SK-N-SH (cell line): ENCODE measurements at regions not wholly inside any gene's neighbourhood (a gene's known extent, or its start where the extent isn't known, plus 50 kb on each side); places are given as distances from the start of the nearest gene placed in this dataset.

Experiments used
- CTCF ChIA-PET: fragments of 300-600, 350-600 bp; formaldehyde crosslinking; extraction: SDS; loops from one replicate; lab custom pipeline; 2021; lab: Yijun Ruan, JAX
- POLR2A ChIA-PET: fragments of 350-600 bp; sonication (Branson Sonifier 250); formaldehyde crosslinking; extraction: SDS; loops from one replicate; lab custom pipeline; 2020; ENCODE audit warnings: antibody characterized with exemption, inconsistent platforms; lab: Yijun Ruan, JAX
- DNase-seq: peaks from one replicate; pipeline ENCODE4 v3.0.0; 2012
- H2AFZ ChIP-seq: fragments of 200-600 bp; sonication (generic); 2 replicates; pipeline ENCODE4 v1.8.1; 2016; ENCODE audit warnings: antibody characterized with exemption, mild to moderate bottlenecking, low read depth
- H3F3A ChIP-seq: fragments of 200-600 bp; sonication (generic); replicated peaks from 2 replicates; pipeline ENCODE3; 2016; ENCODE audit warnings: antibody characterized with exemption, mild to moderate bottlenecking; ENCODE audit not compliant: insufficient read depth
- H3K27ac ChIP-seq, 2 experiments: fragments of 200-500 bp in 1 of 2; fragments of 200-600 bp in 1 of 2; sonication (Bioruptor generic) in 1 of 2; sonication (generic), shearing (Covaris generic) in 1 of 2; 2 replicates each; pipeline versions ENCODE4 v1.5.1 to v1.6.1; 2014 to 2016; ENCODE audit warnings: low read depth in 2 of 2, inconsistent platforms in 1 of 2, low read length in 1 of 2, mild to moderate bottlenecking in 1 of 2, mixed read lengths in 1 of 2
- H3K27me3 ChIP-seq: fragments of 200-600 bp; sonication (generic), shearing (Covaris generic); 2 replicates; pipeline ENCODE4 v1.6.1; 2016; ENCODE audit warnings: mixed run types; ENCODE audit not compliant: insufficient read depth
- H3K36me3 ChIP-seq, 2 experiments: fragments of 200-500 bp in 1 of 2; fragments of 200-600 bp in 1 of 2; sonication (Bioruptor generic) in 1 of 2; sonication (generic) in 1 of 2; replicated peaks in 1 of 2; 2 replicates each; pipeline versions ENCODE3 to v1.5.1; 2014 to 2016; ENCODE audit warnings: low read length in 1 of 2, mild to moderate bottlenecking in 1 of 2; ENCODE audit not compliant: insufficient read depth in 2 of 2, control insufficient read depth in 1 of 2
- H3K4me1 ChIP-seq, 2 experiments: fragments of 200-500 bp in 1 of 2; fragments of 200-600 bp in 1 of 2; sonication (Bioruptor generic) in 1 of 2; sonication (generic), shearing (Covaris generic) in 1 of 2; 2 replicates each; pipeline versions ENCODE4 v1.5.1 to v1.6.1; 2014 to 2016; ENCODE audit warnings: low read depth in 1 of 2, low read length in 1 of 2, mixed run types in 1 of 2; ENCODE audit not compliant: insufficient read depth in 2 of 2, control insufficient read depth in 1 of 2
- H3K4me2 ChIP-seq: fragments of 200-600 bp; sonication (generic), shearing (Covaris generic); 2 replicates; pipeline ENCODE4 v1.6.1; 2017; ENCODE audit warnings: mixed run types
- H3K4me3 ChIP-seq, 2 experiments: fragments of 200-500 bp in 1 of 2; fragments of 200-600 bp in 1 of 2; sonication (Bioruptor generic) in 1 of 2; sonication (generic), shearing (Covaris generic) in 1 of 2; 2 replicates each; pipeline versions ENCODE4 v1.5.1 to v1.8.1; 2014 to 2016; ENCODE audit warnings: low read depth in 2 of 2, inconsistent platforms in 1 of 2, low read length in 1 of 2, mild to moderate bottlenecking in 1 of 2, mixed read lengths in 1 of 2, moderate library complexity in 1 of 2
- H3K79me2 ChIP-seq: fragments of 200-600 bp; sonication (generic); 2 replicates; pipeline ENCODE4 v1.8.1; 2017; ENCODE audit warnings: mild to moderate bottlenecking; ENCODE audit not compliant: insufficient read depth
- H3K9ac ChIP-seq: fragments of 200-600 bp; sonication (generic); 2 replicates; pipeline ENCODE4 v1.6.1; 2017; ENCODE audit warnings: mixed run types
- H3K9me2 ChIP-seq: fragments of 200-600 bp; sonication (generic); 2 replicates; pipeline ENCODE4 v1.6.1; 2017; ENCODE audit warnings: mixed run types
- H3K9me3 ChIP-seq: fragments of 200-600 bp; sonication (generic); 2 replicates; pipeline ENCODE4 v1.6.1; 2017; ENCODE audit warnings: mixed run types, mild to moderate bottlenecking, moderate library complexity
- H4K20me1 ChIP-seq: fragments of 200-600 bp; sonication (generic); 2 replicates; pipeline ENCODE4 v1.6.1; 2017; ENCODE audit warnings: mild to moderate bottlenecking, mixed run types; ENCODE audit not compliant: insufficient read depth
- CHD2 ChIP-seq: fragments of 150-350 bp; IDR thresholded peaks from 2 replicates; pipeline ENCODE4 v1.6.1; 2018; ENCODE audit warnings: low read length; ENCODE audit not compliant: partially characterized antibody
- CTCF ChIP-seq: fragments of 200-600 bp; sonication (generic); IDR thresholded peaks from 2 replicates; pipeline ENCODE4 v1.6.1; 2017; ENCODE audit warnings: antibody characterized with exemption, mild to moderate bottlenecking, moderate library complexity
- ELF1 ChIP-seq: IDR thresholded peaks from 2 replicates; pipeline ENCODE4 v1.4.0; 2012
- EP300 ChIP-seq, 2 experiments: IDR thresholded peaks; 2 replicates each; pipeline versions ENCODE4 v1.4.0 to v1.6.1; 2012; ENCODE audit warnings: borderline replicate concordance in 1 of 2, low read depth in 1 of 2, low read length in 1 of 2
- EZH2phosphoT487 ChIP-seq: fragments of 200-600 bp; sonication (generic); IDR thresholded peaks from 2 replicates; pipeline ENCODE4 v1.6.1; 2017; ENCODE audit warnings: low read depth, mixed run types, mild to moderate bottlenecking, antibody characterized with exemption, moderate library complexity, borderline replicate concordance
- FOSL2 ChIP-seq: IDR thresholded peaks from 2 replicates; pipeline ENCODE4 v1.4.0; 2012; ENCODE audit warnings: low read depth, mild to moderate bottlenecking, moderate library complexity, borderline replicate concordance
- IRF3 ChIP-seq: fragments of 150-350 bp; IDR thresholded peaks from 2 replicates; pipeline ENCODE4 v1.6.1; 2016; ENCODE audit warnings: mild to moderate bottlenecking, low read depth, low read length
- MXI1 ChIP-seq: IDR thresholded peaks from 2 replicates; pipeline ENCODE4 v1.6.1; 2012; ENCODE audit warnings: mild to moderate bottlenecking, low read depth, low read length, improper control_type of control experiment
- NFIC ChIP-seq: IDR thresholded peaks from 2 replicates; pipeline ENCODE4 v1.4.0; 2012; ENCODE audit warnings: borderline replicate concordance
- NRF1 ChIP-seq: IDR thresholded peaks from 2 replicates; pipeline ENCODE4 v1.6.1; 2012; ENCODE audit warnings: low read depth, mild to moderate bottlenecking, low read length
- PBX3 ChIP-seq: IDR thresholded peaks from 2 replicates; pipeline ENCODE4; 2012
- RAD21 ChIP-seq: IDR thresholded peaks from 2 replicates; pipeline ENCODE4 v1.6.1; 2012; ENCODE audit warnings: mild to moderate bottlenecking, low read length
- RCOR1 ChIP-seq: fragments of 150-350 bp; IDR thresholded peaks from 2 replicates; pipeline ENCODE4 v1.6.1; 2017; ENCODE audit warnings: antibody characterized with exemption, low read length
- REST ChIP-seq: IDR thresholded peaks from 2 replicates; pipeline ENCODE4 v1.6.1; 2012; ENCODE audit warnings: mild to moderate bottlenecking, low read depth, low read length, moderate library complexity
- RFX5 ChIP-seq: IDR thresholded peaks from 2 replicates; pipeline ENCODE4 v1.6.1; 2012; ENCODE audit warnings: mild to moderate bottlenecking, improper control_type of control experiment, low read length
- RXRA ChIP-seq: IDR thresholded peaks from 2 replicates; pipeline ENCODE4 v1.4.0; 2012; ENCODE audit warnings: low read depth, mild to moderate bottlenecking, borderline replicate concordance
- USF1 ChIP-seq: IDR thresholded peaks from 2 replicates; pipeline ENCODE4 v1.4.0; 2012; ENCODE audit warnings: low read depth, borderline replicate concordance
- USF2 ChIP-seq: fragments of 150-350 bp; IDR thresholded peaks from 2 replicates; pipeline ENCODE4 v1.6.1; 2017; ENCODE audit warnings: antibody characterized with exemption, low read length, low read depth, borderline replicate concordance

- TF ChIP-seq REST: no peak
- no peak for TF ChIP-seq RXRA
- no peak for TF ChIP-seq CHD2
- TF ChIP-seq NFIC: no peak
These were observed 407.1 kb upstream of the DMAC1 start (continued) for GRCh38 chr9:8206720-8207119.

GRCh38 chr9:8205576-8205975 lies 406.0 kb upstream of the DMAC1 start:
- no peak overlapping the region for H2AFZ ChIP-seq
- H3F3A ChIP-seq: no peaks in the 10 kb centered on the region
- H3K27ac ChIP-seq: no peak overlapping the region
- no peaks in the 10 kb centered on the region for H3K9me2 ChIP-seq
- DNase-seq: no peak
- no peak overlapping the region for H3K4me2 ChIP-seq
- H3K4me3 ChIP-seq: no peak overlapping the region
- no peak overlapping the region for H3K9ac ChIP-seq
- POLR2A ChIA-PET: no interaction called here
- H3K27me3 ChIP-seq: no peaks in the 10 kb centered on the region
- H4K20me1 ChIP-seq: no peaks in the 10 kb centered on the region
- H3K4me1 ChIP-seq: no peaks in the 10 kb centered on the region
- no peak for TF ChIP-seq ELF1
- TF ChIP-seq EZH2phosphoT487: no peak
- no peak for TF ChIP-seq IRF3
- TF ChIP-seq CTCF: no peak
- no peak for TF ChIP-seq CHD2
- TF ChIP-seq RFX5: no peak
- no peak for TF ChIP-seq USF2
- TF ChIP-seq USF1: no peak
- no peak for TF ChIP-seq MXI1
- TF ChIP-seq EP300 (IDR thresholded peaks at IDR 0.05; ENCODE audit: borderline replicate concordance in 1 of 2, low read depth in 1 of 2, low read length in 1 of 2): no peak
- TF ChIP-seq PBX3: no peak
- TF ChIP-seq RAD21: no peak
- no peak for TF ChIP-seq NRF1
- no peak for TF ChIP-seq FOSL2
- no peak for TF ChIP-seq RCOR1
- TF ChIP-seq, all 33 proteins: peak for 0
- no peaks in the 10 kb centered on the region for H3K36me3 ChIP-seq
- CTCF ChIA-PET: no interaction called here
- H3K9me3 ChIP-seq: no peaks in the 10 kb centered on the region
- no peaks in the 10 kb centered on the region for H3K79me2 ChIP-seq
